GM23248 (cell line): ENCODE measurements at regions not wholly inside any gene's neighbourhood (a gene's known extent, or its start where the extent isn't known, plus 50 kb on each side); places are given as distances from the start of the nearest gene placed in this dataset.
A peak's percentile ranks its signal among the peaks of the same experiment; 100 is the strongest.

Source experiments
- DNase-seq: peaks from one replicate; pipeline ENCODE4 v3.0.0-alpha.2; 2015
- H2AFZ ChIP-seq: fragments of 200-600 bp; sonication (generic); 2 replicates; pipeline ENCODE4 v1.6.1; 2016; ENCODE audit warnings: antibody characterized with exemption
- H3F3A ChIP-seq: fragments of 200-600 bp; sonication (generic); 2 replicates; pipeline ENCODE4 v1.6.1; 2016; ENCODE audit warnings: mild to moderate bottlenecking, antibody characterized with exemption, mixed run types; ENCODE audit not compliant: insufficient read depth
- H3K27ac ChIP-seq: fragments of 200-600 bp; sonication (generic); 2 replicates; pipeline ENCODE4 v1.5.1; 2016; ENCODE audit warnings: mild to moderate bottlenecking
- H3K27me3 ChIP-seq: fragments of 200-600 bp; sonication (generic); replicated peaks from 2 replicates; pipeline ENCODE4 v1.6.1; 2016; ENCODE audit warnings: mild to moderate bottlenecking; ENCODE audit not compliant: insufficient read depth
- H3K36me3 ChIP-seq: fragments of 200-600 bp; sonication (generic); 2 replicates; pipeline ENCODE4 v1.6.1; 2016; ENCODE audit warnings: low read depth, mild to moderate bottlenecking
- H3K4me1 ChIP-seq: fragments of 200-600 bp; sonication (generic); 2 replicates; pipeline ENCODE4 v1.6.1; 2016; ENCODE audit warnings: mild to moderate bottlenecking; ENCODE audit not compliant: insufficient read depth
- H3K4me2 ChIP-seq: fragments of 200-600 bp; sonication (generic); one replicate; pipeline ENCODE4 v1.6.1; 2016; ENCODE audit warnings: mild to moderate bottlenecking; ENCODE audit not compliant: unreplicated experiment
- H3K4me3 ChIP-seq: fragments of 200-600 bp; sonication (generic); 2 replicates; pipeline ENCODE4 v1.5.1; 2016; ENCODE audit warnings: mild to moderate bottlenecking
- H3K79me2 ChIP-seq: fragments of 200-600 bp; sonication (generic); 2 replicates; pipeline ENCODE4 v1.6.1; 2016; ENCODE audit warnings: mild to moderate bottlenecking; ENCODE audit not compliant: insufficient read depth
- H3K9ac ChIP-seq: fragments of 200-600 bp; sonication (generic); 2 replicates; pipeline ENCODE4 v1.6.1; 2016; ENCODE audit warnings: mild to moderate bottlenecking
- H3K9me2 ChIP-seq: fragments of 200-600 bp; sonication (generic); 2 replicates; pipeline ENCODE4 v1.6.1; 2016; ENCODE audit warnings: mixed run types, mild to moderate bottlenecking, moderate library complexity; ENCODE audit not compliant: insufficient read depth
- H3K9me3 ChIP-seq: fragments of 200-600 bp; sonication (generic); one replicate; pipeline ENCODE4 v1.6.1; 2017; ENCODE audit warnings: low read depth
- H4K20me1 ChIP-seq: fragments of 200-600 bp; sonication (generic); 2 replicates; pipeline ENCODE4 v1.6.0; 2016; ENCODE audit not compliant: insufficient read depth
- EZH2 ChIP-seq: fragments of 200-600 bp; sonication (generic); IDR thresholded peaks from 2 replicates; pipeline ENCODE4 v1.6.1; 2018; ENCODE audit warnings: antibody characterized with exemption, mild to moderate bottlenecking; ENCODE audit not compliant: insufficient read depth, poor library complexity, severe bottlenecking
- EZH2phosphoT487 ChIP-seq: fragments of 200-600 bp; sonication (generic); IDR thresholded peaks from 2 replicates; pipeline ENCODE4 v1.6.1; 2018; ENCODE audit warnings: antibody characterized with exemption, moderate library complexity, mild to moderate bottlenecking, low read depth; ENCODE audit not compliant: insufficient read depth
- WGBS, 2 experiments: methylation state at CpG; one replicate each; pipeline ENCODE4 v1.1.6; 2015 to 2017; ENCODE audit warnings: low lambda C conversion rate in 2 of 2, low coverage in 1 of 2; ENCODE audit errors: missing lambda C conversion rate in 2 of 2; 5-methylcytosine and 5-hydroxymethylcytosine counted together
- in situ Hi-C: fragments of 300-500 bp; cut with MboI; formaldehyde crosslinking; loops from 2 replicates; pipeline ENCODE4 v1.15.0; 2020

DNA sequence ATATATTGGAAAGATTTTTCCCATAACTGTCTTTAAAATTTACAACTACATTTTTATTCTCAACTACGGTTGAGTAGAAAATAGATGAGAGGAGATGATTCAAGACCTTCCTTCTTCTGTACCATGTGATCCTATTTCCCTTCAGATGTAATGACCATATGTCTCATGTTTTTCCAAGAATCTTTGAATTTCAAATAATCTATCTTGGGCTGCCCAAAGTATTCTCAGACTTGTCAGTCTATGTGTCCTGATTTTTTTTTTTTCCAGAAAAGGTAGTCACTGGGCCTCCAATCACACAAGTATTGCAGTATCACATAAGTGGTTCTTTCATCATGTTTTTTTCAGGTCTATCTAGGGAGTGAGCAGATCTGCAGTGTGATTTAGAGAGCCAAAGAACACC lies 392.4 kb downstream of the RFC3 start:
- no peak for DNase-seq
- Histone ChIP-seq H3K27ac (no peak overlapping the region), H3K36me3 (no peaks in the 10 kb centered on the region), H3F3A (peaks cover 21% of the 10 kb centered on the region), H2AFZ (no peak overlapping the region), H3K79me2 (no peaks in the 10 kb centered on the region), H3K9me2 (peaks cover 5% of the 10 kb centered on the region; the same call in 1 of the 2 replicates), H3K4me2 (no peak overlapping the region), H3K4me1 (peaks cover 26% of the 10 kb centered on the region), H3K9ac (no peak overlapping the region), H3K9me3 (no peaks in the 10 kb centered on the region), H3K27me3 (no peaks in the 10 kb centered on the region), H4K20me1 (no peaks in the 10 kb centered on the region), H3K4me3 (no peak overlapping the region)
- TF ChIP-seq EZH2phosphoT487 (no peak), EZH2 (no peak)
- WGBS, 2 experiments = 47 to 73% methylated on average over 1 of the region's 1 CpG
- in situ Hi-C loops = no loop called here

GRCh38 chr13:34214686-34215085 lies 396.7 kb downstream of the RFC3 start:
- TF ChIP-seq EZH2 (no peak), EZH2phosphoT487 (no peak)
- H3K79me2 ChIP-seq = no peaks in the 10 kb centered on the region
- H3K9me3 ChIP-seq = no peaks in the 10 kb centered on the region
- H3K4me3 ChIP-seq = no peak overlapping the region
- no peaks in the 10 kb centered on the region for H3K4me1 ChIP-seq
- no peak overlapping the region for H3K27ac ChIP-seq
- 91 to 96% methylated on average over 2 of the region's 2 CpGs for WGBS, 2 experiments
- H4K20me1 ChIP-seq = no peaks in the 10 kb centered on the region
- in situ Hi-C loops = no loop called here
- no peak overlapping the region for H3K9ac ChIP-seq
- no peaks in the 10 kb centered on the region for H3F3A ChIP-seq
- H3K4me2 ChIP-seq = no peak overlapping the region
- no peaks in the 10 kb centered on the region for H3K9me2 ChIP-seq
- peak; percentile 25 for DNase-seq
- no peak overlapping the region for H2AFZ ChIP-seq
- no peaks in the 10 kb centered on the region for H3K27me3 ChIP-seq
- no peaks in the 10 kb centered on the region for H3K36me3 ChIP-seq

DNA sequence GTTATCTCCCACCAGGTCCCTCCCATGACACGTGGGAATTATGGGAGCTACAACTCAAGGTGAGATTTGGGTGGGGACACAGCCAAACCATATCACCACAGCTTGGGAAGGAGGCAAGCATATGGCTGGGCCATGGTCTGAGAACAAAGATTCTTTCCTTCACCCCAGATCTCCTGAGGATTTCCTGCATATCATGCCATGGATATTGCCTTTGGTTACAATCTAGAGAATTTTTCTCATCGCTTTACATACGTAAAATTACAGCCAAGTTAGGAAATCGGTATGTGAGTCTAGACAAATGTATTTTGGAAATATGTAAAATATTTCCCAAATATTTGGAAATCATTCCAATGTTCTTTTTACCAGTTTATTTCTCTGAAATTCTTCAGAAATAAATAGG lies 398.3 kb downstream of the RFC3 start:
- H3K4me2 ChIP-seq = no peak overlapping the region
- H3K27ac ChIP-seq = no peak overlapping the region
- no peak for TF ChIP-seq EZH2
- no peak for TF ChIP-seq EZH2phosphoT487
- H4K20me1 ChIP-seq = no peaks in the 10 kb centered on the region
- H3K9me3 ChIP-seq = no peaks in the 10 kb centered on the region
- H3K79me2 ChIP-seq = no peaks in the 10 kb centered on the region
- no peaks in the 10 kb centered on the region for H3K36me3 ChIP-seq
- DNase-seq = no peak
- no peaks in the 10 kb centered on the region for H3F3A ChIP-seq
- H3K4me1 ChIP-seq = no peaks in the 10 kb centered on the region
- in situ Hi-C loops = no loop called here
- H2AFZ ChIP-seq = no peak overlapping the region
- H3K27me3 ChIP-seq = no peaks in the 10 kb centered on the region
- no peak overlapping the region for H3K4me3 ChIP-seq
- no peaks in the 10 kb centered on the region for H3K9me2 ChIP-seq
- WGBS, 2 experiments = 81 to 87% methylated on average over 4 of the region's 4 CpGs
- H3K9ac ChIP-seq = no peak overlapping the region

DNA sequence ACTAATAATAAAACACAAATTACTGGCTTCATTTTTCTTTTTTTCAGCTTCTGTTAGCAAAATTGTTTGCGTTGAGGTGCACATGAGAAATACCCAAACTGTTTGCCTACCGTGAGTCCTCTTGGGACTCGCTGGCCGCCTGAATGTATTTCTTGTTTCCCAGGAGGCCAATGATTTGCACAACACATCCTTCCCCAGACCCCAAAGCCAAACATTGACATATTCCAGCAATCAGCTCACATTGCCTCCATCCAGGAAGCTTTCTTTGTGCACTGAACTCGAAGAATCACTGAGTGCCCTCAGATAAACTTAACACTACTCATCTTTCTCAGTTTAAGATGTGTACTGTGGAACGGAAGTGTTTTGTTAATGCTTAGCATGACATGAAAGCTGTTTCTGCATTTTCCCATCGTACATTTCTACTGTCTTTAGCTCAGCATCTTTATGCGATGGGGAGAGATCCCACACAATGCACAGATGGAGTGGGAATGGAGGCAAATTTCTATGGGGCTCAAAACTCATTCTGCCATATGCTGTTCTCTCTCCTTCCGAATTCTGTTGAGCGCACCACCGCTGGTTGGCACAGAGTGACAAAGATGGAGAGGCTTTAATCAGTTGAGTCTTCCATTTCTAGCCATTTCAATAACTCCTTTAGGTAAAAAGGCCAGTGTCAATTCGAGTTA lies 399.5 kb downstream of the RFC3 start:
- Histone ChIP-seq H4K20me1 (no peaks in the 10 kb centered on the region), H3K4me2 (no peak overlapping the region), H3K9ac (no peak overlapping the region), H3K4me3 (no peak overlapping the region), H3K36me3 (no peaks in the 10 kb centered on the region), H3K79me2 (no peaks in the 10 kb centered on the region), H3K27ac (no peak overlapping the region), H3F3A (no peaks in the 10 kb centered on the region), H2AFZ (no peak overlapping the region), H3K4me1 (no peaks in the 10 kb centered on the region), H3K9me3 (no peaks in the 10 kb centered on the region), H3K9me2 (no peaks in the 10 kb centered on the region), H3K27me3 (no peaks in the 10 kb centered on the region)
- WGBS, 2 experiments = 74 to 75% methylated on average over 12 of the region's 12 CpGs
- no peak for DNase-seq
- TF ChIP-seq EZH2phosphoT487 = no peak
- TF ChIP-seq EZH2 = no peak
- in situ Hi-C loops = no loop called here
